ENCODE measurements at regions not wholly inside any gene's neighbourhood (a gene's known extent, or its start where the extent isn't known, plus 50 kb on each side); places are given as distances from the start of the nearest gene placed in this dataset.

DNA sequence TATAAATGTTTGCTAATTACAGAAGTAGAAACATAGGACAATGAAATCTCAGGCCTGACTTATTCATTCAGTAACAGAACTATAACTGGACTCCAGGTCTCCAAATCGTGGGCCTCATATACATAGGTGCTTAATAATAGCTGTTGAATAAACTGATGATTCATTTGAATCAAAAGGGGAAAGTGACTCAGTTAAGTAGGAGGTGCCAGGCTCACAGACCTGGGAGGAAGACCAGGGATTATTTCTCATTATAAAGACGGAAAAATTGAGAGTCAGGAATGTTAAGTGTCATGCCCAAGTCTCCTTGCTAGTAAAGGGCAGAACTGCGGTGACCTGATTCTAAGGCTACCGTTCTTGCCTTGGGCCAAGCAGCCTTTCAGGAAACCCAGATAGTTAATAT, 131.5 kb downstream of the HS3ST1 start:
- TF ChIP-seq, protein P1, sequence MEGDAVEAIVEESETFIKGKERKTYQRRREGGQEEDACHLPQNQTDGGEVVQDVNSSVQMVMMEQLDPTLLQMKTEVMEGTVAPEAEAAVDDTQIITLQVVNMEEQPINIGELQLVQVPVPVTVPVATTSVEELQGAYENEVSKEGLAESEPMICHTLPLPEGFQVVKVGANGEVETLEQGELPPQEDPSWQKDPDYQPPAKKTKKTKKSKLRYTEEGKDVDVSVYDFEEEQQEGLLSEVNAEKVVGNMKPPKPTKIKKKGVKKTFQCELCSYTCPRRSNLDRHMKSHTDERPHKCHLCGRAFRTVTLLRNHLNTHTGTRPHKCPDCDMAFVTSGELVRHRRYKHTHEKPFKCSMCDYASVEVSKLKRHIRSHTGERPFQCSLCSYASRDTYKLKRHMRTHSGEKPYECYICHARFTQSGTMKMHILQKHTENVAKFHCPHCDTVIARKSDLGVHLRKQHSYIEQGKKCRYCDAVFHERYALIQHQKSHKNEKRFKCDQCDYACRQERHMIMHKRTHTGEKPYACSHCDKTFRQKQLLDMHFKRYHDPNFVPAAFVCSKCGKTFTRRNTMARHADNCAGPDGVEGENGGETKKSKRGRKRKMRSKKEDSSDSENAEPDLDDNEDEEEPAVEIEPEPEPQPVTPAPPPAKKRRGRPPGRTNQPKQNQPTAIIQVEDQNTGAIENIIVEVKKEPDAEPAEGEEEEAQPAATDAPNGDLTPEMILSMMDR (IDR thresholded peaks at IDR 0.05; ENCODE audit: insufficient read depth, low read length): no peak
- TF ChIP-seq POLR2AphosphoS5 (IDR thresholded peaks at IDR 0.05; ENCODE audit: low read depth): no peak
- no peak for TF ChIP-seq GABPA (IDR thresholded peaks at IDR 0.05; ENCODE audit: low read depth)
